ENCODE measurements at regions not wholly inside any gene's neighbourhood (a gene's known extent, or its start where the extent isn't known, plus 50 kb on each side); places are given as distances from the start of the nearest gene placed in this dataset.

DNA sequence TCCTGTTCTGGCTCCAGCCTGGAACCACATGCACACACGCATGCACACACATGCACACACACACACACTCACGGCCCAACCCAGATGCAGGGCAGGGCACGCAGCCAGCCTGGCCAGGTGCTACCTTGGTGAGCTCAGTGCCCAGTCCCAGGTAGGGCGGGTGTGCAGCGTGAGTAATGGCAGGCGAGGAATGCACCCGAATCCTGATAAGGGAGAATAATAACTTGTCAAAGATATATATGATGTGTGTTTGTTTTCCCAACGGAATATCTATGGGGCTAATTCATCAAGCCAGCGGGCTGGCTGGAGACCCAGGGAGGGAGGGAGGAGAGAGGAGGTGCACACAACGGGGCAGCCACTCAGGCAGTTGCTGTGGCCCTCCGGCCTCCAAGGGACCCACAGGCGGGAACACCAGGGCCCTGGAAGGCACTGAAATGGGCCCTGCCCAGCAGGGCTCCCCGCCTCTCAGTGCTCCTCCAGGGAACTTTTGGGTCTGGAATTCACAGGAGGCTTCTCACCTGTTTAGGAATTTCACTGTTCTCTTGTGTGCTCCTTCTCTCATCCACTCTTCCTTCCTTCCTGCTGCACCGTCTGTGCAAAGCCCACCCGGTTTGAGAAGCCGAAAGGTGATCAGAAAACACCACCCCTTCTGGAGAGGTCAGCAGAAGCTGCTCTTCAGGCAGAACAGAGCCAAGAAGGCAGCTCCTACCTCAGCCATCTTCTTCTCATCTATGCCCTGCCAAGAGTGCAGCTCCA is 79.0 kb downstream of the BUD13 start:
- intact Hi-C loops (cut with micrococcal nuclease; ENCODE audit: unreplicated experiment), result no loop called here
- FAIRE-seq (no peak), DNase-seq (ENCODE audit: low spot score) (no peak), ATAC-seq (no peak)
- H3K36me3 ChIP-seq (replicated peaks in 1 of 2; ENCODE audit: control insufficient read depth in 1 of 2, insufficient read depth in 2 of 2, low read length in 2 of 2), result no peaks in the 10 kb centered on the region
- no peaks in the 10 kb centered on the region for H4K20me1 ChIP-seq (ENCODE audit: insufficient read depth, low read length)
- ChIA-PET POLR2A (no interaction called here), CTCF (ENCODE audit: low intra/inter-chr PET ratio, low total read pairs) (no interaction called here)
- no peaks in the 10 kb centered on the region for H3K4me1 ChIP-seq (ENCODE audit: insufficient read depth, low read length)
- no peaks in the 10 kb centered on the region for H3K9me3 ChIP-seq (ENCODE audit: low read length)
- in situ Hi-C loops (cut with HindIII; ENCODE audit: extremely low pct_ligation_motif_present, low pct_unique_long_range_greater_than_20kb), result loop anchor here (5.0 kb wide), 2 partner anchors 51 to 176 kb away; no protein-coding TSS in a partner anchor
- no peak overlapping the region for H3K4me2 ChIP-seq (ENCODE audit: low read depth, low read length)
- peaks cover 3 to 48% of the 10 kb centered on the region in 2 experiments; a peak in 3 of 5 replicates for H3K27me3 ChIP-seq (ENCODE audit: control insufficient read depth in 1 of 2, insufficient read depth in 2 of 2, low read length in 2 of 2)
- H2AFZ ChIP-seq (ENCODE audit: low read length), result no peak overlapping the region
- no peak overlapping the region for H3K9ac ChIP-seq (ENCODE audit: insufficient read depth, low read depth, low read length)
- 12% methylated on average over 10 of the region's 16 CpGs for WGBS (ENCODE audit: low lambda C conversion rate)
- H3K79me2 ChIP-seq (ENCODE audit: insufficient read depth, low read length), result no peaks in the 10 kb centered on the region
- no peak for TF ChIP-seq ZNF180 (CRISPR knock-in tag; IDR thresholded peaks at IDR 0.05; ENCODE audit: borderline replicate concordance, low read depth)
- TF ChIP-seq KLF11 (CRISPR knock-in tag; IDR thresholded peaks at IDR 0.05), result no peak
- TF ChIP-seq ZNF605 (CRISPR knock-in tag; IDR thresholded peaks at IDR 0.05), result no peak
- TF ChIP-seq RELA (CRISPR knock-in tag; IDR thresholded peaks at IDR 0.05), result no peak
- TF ChIP-seq CEBPB (IDR thresholded peaks at IDR 0.05; ENCODE audit: borderline replicate concordance, low read depth, low read length), result no peak
- TF ChIP-seq GATAD1 (CRISPR knock-in tag; IDR thresholded peaks at IDR 0.05), result no peak
- BruUV-seq (replicated peaks), result no TSS peak
- no peak overlapping the region for H3K27ac ChIP-seq (ENCODE audit: extremely low read length, insufficient read depth, low read length)
- no peak overlapping the region for H3K4me3 ChIP-seq (replicated peaks in 1 of 3; ENCODE audit: insufficient read depth in 1 of 3, low read depth in 2 of 3, low read length in 3 of 3)

DNA sequence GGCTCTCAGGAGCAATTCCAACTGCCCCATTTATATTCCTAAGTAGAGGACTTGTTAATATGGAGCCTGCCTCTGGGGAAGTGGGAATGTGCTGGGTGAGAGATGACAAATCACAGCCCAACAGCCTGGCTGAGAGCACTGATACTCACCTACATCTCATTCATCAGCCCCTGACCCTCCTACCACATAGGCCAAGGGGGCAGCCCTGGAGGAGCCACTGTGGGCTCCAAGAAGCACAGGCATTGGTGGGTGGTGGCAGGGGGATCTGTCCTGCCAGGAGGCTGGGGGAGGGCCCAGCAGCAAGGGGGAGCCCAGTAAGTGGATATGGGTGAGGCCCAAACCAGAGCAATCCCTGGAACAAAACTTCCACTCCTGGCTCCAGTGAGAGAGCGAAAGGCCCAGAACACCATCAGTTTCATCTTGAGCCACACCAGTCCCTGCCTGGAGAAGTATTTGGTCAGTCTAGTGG is 79.7 kb downstream of the BUD13 start:
- TF ChIP-seq, protein P1, sequence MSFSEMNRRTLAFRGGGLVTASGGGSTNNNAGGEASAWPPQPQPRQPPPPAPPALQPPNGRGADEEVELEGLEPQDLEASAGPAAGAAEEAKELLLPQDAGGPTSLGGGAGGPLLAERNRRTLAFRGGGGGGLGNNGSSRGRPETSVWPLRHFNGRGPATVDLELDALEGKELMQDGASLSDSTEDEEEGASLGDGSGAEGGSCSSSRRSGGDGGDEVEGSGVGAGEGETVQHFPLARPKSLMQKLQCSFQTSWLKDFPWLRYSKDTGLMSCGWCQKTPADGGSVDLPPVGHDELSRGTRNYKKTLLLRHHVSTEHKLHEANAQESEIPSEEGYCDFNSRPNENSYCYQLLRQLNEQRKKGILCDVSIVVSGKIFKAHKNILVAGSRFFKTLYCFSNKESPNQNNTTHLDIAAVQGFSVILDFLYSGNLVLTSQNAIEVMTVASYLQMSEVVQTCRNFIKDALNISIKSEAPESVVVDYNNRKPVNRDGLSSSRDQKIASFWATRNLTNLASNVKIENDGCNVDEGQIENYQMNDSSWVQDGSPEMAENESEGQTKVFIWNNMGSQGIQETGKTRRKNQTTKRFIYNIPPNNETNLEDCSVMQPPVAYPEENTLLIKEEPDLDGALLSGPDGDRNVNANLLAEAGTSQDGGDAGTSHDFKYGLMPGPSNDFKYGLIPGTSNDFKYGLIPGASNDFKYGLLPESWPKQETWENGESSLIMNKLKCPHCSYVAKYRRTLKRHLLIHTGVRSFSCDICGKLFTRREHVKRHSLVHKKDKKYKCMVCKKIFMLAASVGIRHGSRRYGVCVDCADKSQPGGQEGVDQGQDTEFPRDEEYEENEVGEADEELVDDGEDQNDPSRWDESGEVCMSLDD (CRISPR knock-in tag; IDR thresholded peaks at IDR 0.05; ENCODE audit: borderline replicate concordance), result no peak
- TF ChIP-seq, protein P2, sequence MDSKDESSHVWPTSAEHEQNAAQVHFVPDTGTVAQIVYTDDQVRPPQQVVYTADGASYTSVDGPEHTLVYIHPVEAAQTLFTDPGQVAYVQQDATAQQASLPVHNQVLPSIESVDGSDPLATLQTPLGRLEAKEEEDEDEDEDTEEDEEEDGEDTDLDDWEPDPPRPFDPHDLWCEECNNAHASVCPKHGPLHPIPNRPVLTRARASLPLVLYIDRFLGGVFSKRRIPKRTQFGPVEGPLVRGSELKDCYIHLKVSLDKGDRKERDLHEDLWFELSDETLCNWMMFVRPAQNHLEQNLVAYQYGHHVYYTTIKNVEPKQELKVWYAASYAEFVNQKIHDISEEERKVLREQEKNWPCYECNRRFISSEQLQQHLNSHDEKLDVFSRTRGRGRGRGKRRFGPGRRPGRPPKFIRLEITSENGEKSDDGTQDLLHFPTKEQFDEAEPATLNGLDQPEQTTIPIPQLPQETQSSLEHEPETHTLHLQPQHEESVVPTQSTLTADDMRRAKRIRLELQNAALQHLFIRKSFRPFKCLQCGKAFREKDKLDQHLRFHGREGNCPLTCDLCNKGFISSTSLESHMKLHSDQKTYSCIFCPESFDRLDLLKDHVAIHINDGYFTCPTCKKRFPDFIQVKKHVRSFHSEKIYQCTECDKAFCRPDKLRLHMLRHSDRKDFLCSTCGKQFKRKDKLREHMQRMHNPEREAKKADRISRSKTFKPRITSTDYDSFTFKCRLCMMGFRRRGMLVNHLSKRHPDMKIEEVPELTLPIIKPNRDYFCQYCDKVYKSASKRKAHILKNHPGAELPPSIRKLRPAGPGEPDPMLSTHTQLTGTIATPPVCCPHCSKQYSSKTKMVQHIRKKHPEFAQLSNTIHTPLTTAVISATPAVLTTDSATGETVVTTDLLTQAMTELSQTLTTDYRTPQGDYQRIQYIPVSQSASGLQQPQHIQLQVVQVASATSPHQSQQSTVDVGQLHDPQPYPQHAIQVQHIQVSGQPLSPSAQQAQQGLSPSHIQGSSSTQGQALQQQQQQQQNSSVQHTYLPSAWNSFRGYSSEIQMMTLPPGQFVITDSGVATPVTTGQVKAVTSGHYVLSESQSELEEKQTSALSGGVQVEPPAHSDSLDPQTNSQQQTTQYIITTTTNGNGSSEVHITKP (CRISPR knock-in tag; IDR thresholded peaks at IDR 0.05; ENCODE audit: low read depth), result no peak
- no peak for TF ChIP-seq NONO (IDR thresholded peaks at IDR 0.05)
- no peak for TF ChIP-seq NONO (CRISPR knock-in tag; conservative IDR thresholded peaks at IDR 0.05)
- no TSS peak for BruUV-seq (replicated peaks)
- CTCF ChIA-PET (ENCODE audit: low intra/inter-chr PET ratio, low total read pairs), result no interaction called here

More for the DNA sequence above, 79.7 kb downstream of the BUD13 start:
- no peaks in the 10 kb centered on the region for H3K36me3 ChIP-seq (replicated peaks in 1 of 2; ENCODE audit: control insufficient read depth in 1 of 2, insufficient read depth in 2 of 2, low read length in 2 of 2)
- H3K79me2 ChIP-seq (ENCODE audit: insufficient read depth, low read length), result no peaks in the 10 kb centered on the region
- no peaks in the 10 kb centered on the region for H4K20me1 ChIP-seq (ENCODE audit: insufficient read depth, low read length)
- intact Hi-C loops (cut with micrococcal nuclease; ENCODE audit: unreplicated experiment), result no loop called here
- H3K27me3 ChIP-seq (ENCODE audit: control insufficient read depth in 1 of 2, insufficient read depth in 2 of 2, low read length in 2 of 2), result peaks cover 3 to 46% of the 10 kb centered on the region in 2 experiments; a peak in 3 of 5 replicates
- DNase-seq (ENCODE audit: low spot score) (no peak), FAIRE-seq (no peak), ATAC-seq (no peak)
- H3K4me2 ChIP-seq (ENCODE audit: low read depth, low read length), result no peak overlapping the region
- no peak overlapping the region for H3K27ac ChIP-seq (ENCODE audit: extremely low read length, insufficient read depth, low read length)
- H3K9ac ChIP-seq (ENCODE audit: insufficient read depth, low read depth, low read length), result no peak overlapping the region
- in situ Hi-C loops (cut with HindIII; ENCODE audit: extremely low pct_ligation_motif_present, low pct_unique_long_range_greater_than_20kb), result loop anchor here (5.0 kb wide), 2 partner anchors 51 to 176 kb away; no protein-coding TSS in a partner anchor
- peaks cover 6% of the 10 kb centered on the region for H3K4me1 ChIP-seq (ENCODE audit: insufficient read depth, low read length)
- H2AFZ ChIP-seq (ENCODE audit: low read length), result no peak overlapping the region
- POLR2A ChIA-PET, result no interaction called here
- H3K9me3 ChIP-seq (ENCODE audit: low read length), result no peaks in the 10 kb centered on the region
- 0% methylated on average over 1 of the region's 1 CpG for WGBS (ENCODE audit: low lambda C conversion rate)
- no peak overlapping the region for H3K4me3 ChIP-seq (replicated peaks in 1 of 3; ENCODE audit: insufficient read depth in 1 of 3, low read depth in 2 of 3, low read length in 3 of 3)

Measured in HepG2 (cell line).